ENCODE measurements at regions not wholly inside any gene's neighbourhood (a gene's known extent, or its start where the extent isn't known, plus 50 kb on each side); places are given as distances from the start of the nearest gene placed in this dataset.

GRCh38 chr20:59443550-59443949, 143.1 kb downstream of the EDN3 start:
- Histone ChIP-seq H2BK15ac (ENCODE audit: low read depth, low read length) (no peak overlapping the region), H3K9me3 (ENCODE audit: control insufficient read depth, low read depth, low read length) (no peaks in the 10 kb centered on the region), H3K79me1 (ENCODE audit: insufficient read depth, low read depth, low read length, poor library complexity, severe bottlenecking) (no peaks in the 10 kb centered on the region), H3K23me2 (ENCODE audit: insufficient read length, low read depth, low read length, poor library complexity, severe bottlenecking) (no peaks in the 10 kb centered on the region), H3K4ac (ENCODE audit: low read depth, low read length) (no peak overlapping the region), H3K14ac (ENCODE audit: insufficient read depth, low read length) (no peak overlapping the region), H4K20me1 (ENCODE audit: control insufficient read depth, insufficient read depth, insufficient read length) (no peaks in the 10 kb centered on the region), H2BK5ac (ENCODE audit: insufficient read length, low read length) (no peak overlapping the region), H3K18ac (ENCODE audit: insufficient read length, low read depth, low read length) (no peak overlapping the region), H2AFZ (ENCODE audit: low read length) (no peak overlapping the region), H3K79me2 (ENCODE audit: insufficient read depth, low read length) (no peaks in the 10 kb centered on the region), H3K4me1 (ENCODE audit: insufficient read depth, low read length) (0 out of 2 replicates have a peak, but pooled peaks cover 2% of the 10 kb centered on the region), H3K27ac (ENCODE audit: insufficient read length, low read depth, low read length) (no peak overlapping the region), H2BK12ac (ENCODE audit: insufficient read length, low read depth, low read length) (no peak overlapping the region), H2AK5ac (ENCODE audit: insufficient read length, low read length) (no peak overlapping the region), H4K8ac (replicated peaks; ENCODE audit: insufficient read length, low read depth, low read length) (no peak overlapping the region), H4K91ac (ENCODE audit: insufficient read length, low read depth, low read length) (no peak overlapping the region), H2BK20ac (ENCODE audit: low read depth, low read length, poor library complexity, severe bottlenecking) (no peak overlapping the region), H3K9ac (ENCODE audit: extremely low read depth, insufficient read length, low read length) (no peak overlapping the region), H3K27me3 (ENCODE audit: insufficient read depth, low read length) (no peaks in the 10 kb centered on the region), H3K56ac (ENCODE audit: insufficient read length, low read depth, low read length) (no peak overlapping the region), H2BK120ac (ENCODE audit: low read depth, low read length, poor library complexity, severe bottlenecking) (no peak overlapping the region), H4K5ac (ENCODE audit: insufficient read length, low read depth, low read length) (no peak overlapping the region), H3K23ac (ENCODE audit: insufficient read length, low read depth, low read length) (no peak overlapping the region), H3K4me2 (ENCODE audit: insufficient read depth, insufficient read length, low read length) (no peak overlapping the region), H3T11ph (ENCODE audit: low read length) (no peak overlapping the region)
- no peaks in the 10 kb centered on the region; a peak in 1 of 5 replicates for H3K9me3 Mint-ChIP-seq
- H3K4me3 Mint-ChIP-seq = no peak overlapping the region
- no peak overlapping the region; a peak in 1 of 7 replicates for H3K27ac Mint-ChIP-seq
- peaks cover 23% of the 10 kb centered on the region for H3K27me3 Mint-ChIP-seq (ENCODE audit: low read depth)
- H3K36me3 Mint-ChIP-seq (ENCODE audit: insufficient read depth in 1 of 3, low read depth in 3 of 3) = no peaks in the 10 kb centered on the region
- no CpG with 5 or more reads among the region's 1 CpG for whole genome bisulfite sequencing (ENCODE audit: extremely low coverage, insufficient read length, low lambda C conversion rate)
- peaks cover 12 to 14% of the 10 kb centered on the region in 2 experiments for H3K4me1 Mint-ChIP-seq
- no peak for DNase-seq
- TF ChIP-seq CTCF (conservative IDR thresholded peaks at IDR 0.05) = no peak

All from H9 (cell line).